ENCODE measurements at regions not wholly inside any gene's neighbourhood (a gene's known extent, or its start where the extent isn't known, plus 50 kb on each side); places are given as distances from the start of the nearest gene placed in this dataset.

DNA sequence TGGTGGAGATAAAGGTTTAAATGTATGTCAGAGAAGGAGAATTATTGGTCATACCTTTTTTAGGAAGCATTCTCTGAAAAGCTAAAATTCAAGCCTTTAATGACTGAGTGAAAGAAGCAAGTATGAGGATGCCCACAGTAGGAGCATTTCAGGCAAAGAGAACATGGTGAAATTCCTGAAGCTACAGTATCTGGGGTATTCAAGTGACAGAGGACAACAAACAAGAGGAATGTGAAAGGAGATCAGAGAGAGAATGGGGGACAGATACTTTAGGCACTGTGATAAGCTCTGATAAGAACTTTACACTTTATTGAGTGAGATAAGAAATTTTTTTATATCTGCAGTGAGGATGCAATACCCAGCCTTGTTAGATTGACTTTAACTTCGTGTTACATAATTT is 621.3 kb upstream of the AGA start:
- Mint-ChIP-seq H3K27me3 (no peaks in the 10 kb centered on the region), H3K27ac (ENCODE audit: low read depth) (no peak overlapping the region), H3K36me3 (ENCODE audit: insufficient read depth) (no peaks in the 10 kb centered on the region), H3K4me1 (no peaks in the 10 kb centered on the region), H3K9me3 (peaks cover 8% of the 10 kb centered on the region), H3K4me3 (no peak overlapping the region)
- no peak for DNase-seq (ENCODE audit: low spot score in 2 of 2)
- no peak for ATAC-seq (replicated peaks; ENCODE audit: extremely low read depth, poor library complexity, severe bottlenecking)

- no peak for ATAC-seq (replicated peaks; ENCODE audit: extremely low read depth, poor library complexity, severe bottlenecking)
- Mint-ChIP-seq H3K4me1 (no peaks in the 10 kb centered on the region), H3K27ac (ENCODE audit: low read depth) (no peak overlapping the region), H3K4me3 (no peak overlapping the region), H3K36me3 (ENCODE audit: insufficient read depth) (peaks cover 1% of the 10 kb centered on the region), H3K9me3 (peaks cover 8% of the 10 kb centered on the region), H3K27me3 (no peaks in the 10 kb centered on the region)
- DNase-seq (ENCODE audit: low spot score in 2 of 2): no peak
Observed at GRCh38 chr4:178066338-178066941, 624.2 kb upstream of the AGA start.

DNA sequence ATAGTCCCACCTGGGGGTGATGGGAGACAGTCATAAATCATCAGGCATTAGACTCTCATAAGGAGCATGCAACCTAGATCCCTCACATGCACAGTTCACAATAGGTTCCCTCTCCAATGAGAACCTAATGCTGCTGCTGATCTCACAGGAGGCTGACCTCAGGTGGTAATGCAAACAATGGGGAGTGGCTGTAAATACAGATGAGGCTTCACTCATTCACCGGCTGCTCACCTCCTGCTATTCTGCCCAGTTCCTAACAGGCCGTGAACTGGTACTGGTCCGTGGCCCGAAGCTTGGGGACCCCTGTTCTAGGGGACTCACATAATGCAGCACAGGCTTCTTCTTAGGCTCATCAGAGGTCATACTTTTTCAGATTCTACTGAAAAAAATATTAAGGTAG is 625.9 kb upstream of the AGA start:
- DNase-seq (ENCODE audit: low spot score in 2 of 2): no peak
- H3K9me3 Mint-ChIP-seq: peaks cover 8% of the 10 kb centered on the region
- H3K4me1 Mint-ChIP-seq: no peaks in the 10 kb centered on the region
- no peak overlapping the region for H3K27ac Mint-ChIP-seq (ENCODE audit: low read depth)
- no peaks in the 10 kb centered on the region for H3K27me3 Mint-ChIP-seq
- H3K36me3 Mint-ChIP-seq (ENCODE audit: insufficient read depth): peaks cover 1% of the 10 kb centered on the region
- ATAC-seq (replicated peaks; ENCODE audit: extremely low read depth, poor library complexity, severe bottlenecking): no peak
- H3K4me3 Mint-ChIP-seq: no peak overlapping the region

DNA sequence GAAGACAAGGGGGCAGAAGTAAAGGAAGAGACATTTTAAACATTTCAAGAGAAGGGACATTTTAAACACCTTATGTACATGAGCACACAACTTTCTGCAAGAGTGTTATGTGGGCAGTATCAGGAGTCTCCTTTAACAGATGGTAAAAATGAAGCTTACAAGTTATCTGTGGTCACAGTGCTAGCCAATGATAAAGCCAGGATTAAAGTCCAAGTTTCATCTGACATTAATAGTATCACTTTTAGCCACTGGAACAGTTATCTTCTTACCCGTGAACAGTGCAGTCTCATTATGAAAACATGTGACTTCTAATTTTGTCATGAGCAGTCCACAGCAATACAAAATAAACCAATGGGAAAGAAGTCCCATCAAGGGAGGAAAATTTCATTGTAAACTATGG is 627.9 kb upstream of the AGA start:
- Mint-ChIP-seq H3K4me3 (no peak overlapping the region), H3K4me1 (no peaks in the 10 kb centered on the region), H3K27me3 (no peaks in the 10 kb centered on the region), H3K9me3 (no peaks in the 10 kb centered on the region), H3K36me3 (ENCODE audit: insufficient read depth) (peaks cover 1% of the 10 kb centered on the region), H3K27ac (ENCODE audit: low read depth) (no peak overlapping the region)
- DNase-seq (ENCODE audit: low spot score in 2 of 2) (no peak), ATAC-seq (replicated peaks; ENCODE audit: extremely low read depth, poor library complexity, severe bottlenecking) (no peak)

- H3K9me3 Mint-ChIP-seq: peaks cover 15% of the 10 kb centered on the region
- no peak overlapping the region for H3K27ac Mint-ChIP-seq (ENCODE audit: low read depth)
- H3K4me1 Mint-ChIP-seq: no peaks in the 10 kb centered on the region
- no peak for ATAC-seq (replicated peaks; ENCODE audit: extremely low read depth, poor library complexity, severe bottlenecking)
- no peaks in the 10 kb centered on the region for H3K27me3 Mint-ChIP-seq
- H3K4me3 Mint-ChIP-seq: no peak overlapping the region
- no peak for DNase-seq (ENCODE audit: low spot score in 2 of 2)
- no peaks in the 10 kb centered on the region for H3K36me3 Mint-ChIP-seq (ENCODE audit: insufficient read depth)
Observed at GRCh38 chr4:178080312-178080711, 638.1 kb upstream of the AGA start.

DNA sequence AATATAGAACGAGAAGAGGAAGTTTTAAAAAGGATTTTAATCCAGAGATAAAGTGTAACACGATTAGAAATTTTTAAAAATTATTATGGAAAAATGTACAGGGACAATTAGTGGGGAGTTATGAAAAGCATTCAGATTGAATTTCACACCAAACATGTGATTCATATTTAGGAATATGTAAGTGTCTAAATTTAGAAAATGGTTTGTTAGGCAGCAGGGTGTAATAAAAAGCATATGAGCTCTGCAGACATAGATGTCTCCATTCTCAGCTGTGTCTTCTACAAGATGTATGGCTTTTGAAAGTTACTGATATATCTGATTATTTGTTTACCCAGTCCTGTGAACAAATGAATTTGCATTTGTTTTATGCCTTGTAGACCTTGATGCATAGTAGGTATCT is 638.9 kb upstream of the AGA start:
- H3K27ac Mint-ChIP-seq (ENCODE audit: low read depth): no peak overlapping the region
- no peak for ATAC-seq (replicated peaks; ENCODE audit: extremely low read depth, poor library complexity, severe bottlenecking)
- no peaks in the 10 kb centered on the region for H3K27me3 Mint-ChIP-seq
- H3K9me3 Mint-ChIP-seq: peaks cover 19% of the 10 kb centered on the region
- no peak for DNase-seq (ENCODE audit: low spot score in 2 of 2)
- H3K36me3 Mint-ChIP-seq (ENCODE audit: insufficient read depth): no peaks in the 10 kb centered on the region
- H3K4me3 Mint-ChIP-seq: no peak overlapping the region
- no peaks in the 10 kb centered on the region for H3K4me1 Mint-ChIP-seq

DNA sequence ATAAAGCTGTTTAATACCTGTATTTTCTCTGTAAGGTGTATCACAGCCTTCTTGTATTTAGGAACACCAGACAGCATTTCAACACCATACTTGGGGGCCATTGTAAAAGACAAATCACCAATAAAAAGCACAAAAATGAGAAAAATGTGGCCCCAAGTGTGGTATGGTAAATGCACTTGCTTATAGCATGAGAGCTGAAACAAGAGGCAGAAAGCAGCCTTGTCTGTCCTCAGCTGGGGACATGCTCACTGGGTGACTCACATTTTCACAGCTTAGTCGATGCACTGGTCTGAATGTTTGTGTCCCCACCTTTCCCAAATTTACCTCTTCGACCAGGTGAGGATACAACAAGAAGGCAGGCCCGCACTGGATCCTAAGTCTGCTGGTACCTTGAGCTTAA is 639.7 kb upstream of the AGA start:
- DNase-seq (ENCODE audit: low spot score in 2 of 2): no peak
- ATAC-seq (replicated peaks; ENCODE audit: extremely low read depth, poor library complexity, severe bottlenecking): no peak
- Mint-ChIP-seq H3K4me1 (no peaks in the 10 kb centered on the region), H3K27ac (ENCODE audit: low read depth) (no peak overlapping the region), H3K27me3 (no peaks in the 10 kb centered on the region), H3K9me3 (peaks cover 24% of the 10 kb centered on the region), H3K4me3 (no peak overlapping the region), H3K36me3 (ENCODE audit: insufficient read depth) (no peaks in the 10 kb centered on the region)

DNA sequence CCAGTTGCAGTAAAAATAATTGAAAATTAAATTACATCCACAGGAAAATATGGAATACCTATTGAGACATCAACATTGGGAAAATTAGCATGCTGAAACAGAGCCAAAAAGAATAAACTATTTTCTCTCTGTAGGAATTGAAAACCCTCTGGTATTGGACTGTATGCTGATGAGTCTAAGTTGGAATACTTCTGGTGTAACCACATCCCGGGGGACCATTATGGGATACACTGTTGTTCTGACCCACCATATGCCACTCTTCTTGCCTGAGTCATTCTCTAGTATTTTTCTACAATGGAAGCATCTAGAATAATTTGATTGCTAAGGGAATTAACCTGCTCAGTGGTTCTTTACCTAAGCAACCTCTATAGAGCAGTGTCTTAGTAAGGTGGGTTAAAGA is 640.7 kb upstream of the AGA start:
- Mint-ChIP-seq H3K4me1 (no peaks in the 10 kb centered on the region), H3K27ac (ENCODE audit: low read depth) (no peak overlapping the region), H3K36me3 (ENCODE audit: insufficient read depth) (no peaks in the 10 kb centered on the region), H3K4me3 (no peak overlapping the region), H3K27me3 (no peaks in the 10 kb centered on the region), H3K9me3 (peaks cover 24% of the 10 kb centered on the region)
- no peak for ATAC-seq (replicated peaks; ENCODE audit: extremely low read depth, poor library complexity, severe bottlenecking)
- DNase-seq (ENCODE audit: low spot score in 2 of 2): no peak

GRCh38 chr4:178083968-178084367 is 641.7 kb upstream of the AGA start:
- H3K4me3 Mint-ChIP-seq: no peak overlapping the region
- DNase-seq (ENCODE audit: low spot score in 2 of 2): no peak
- peaks cover 30% of the 10 kb centered on the region for H3K9me3 Mint-ChIP-seq
- no peaks in the 10 kb centered on the region for H3K4me1 Mint-ChIP-seq
- no peaks in the 10 kb centered on the region for H3K27me3 Mint-ChIP-seq
- no peak for ATAC-seq (replicated peaks; ENCODE audit: extremely low read depth, poor library complexity, severe bottlenecking)
- no peaks in the 10 kb centered on the region for H3K36me3 Mint-ChIP-seq (ENCODE audit: insufficient read depth)
- no peak overlapping the region for H3K27ac Mint-ChIP-seq (ENCODE audit: low read depth)

- Mint-ChIP-seq H3K4me3 (no peak overlapping the region), H3K9me3 (peaks cover 28% of the 10 kb centered on the region), H3K27me3 (no peaks in the 10 kb centered on the region), H3K4me1 (no peaks in the 10 kb centered on the region), H3K36me3 (ENCODE audit: insufficient read depth) (no peaks in the 10 kb centered on the region), H3K27ac (ENCODE audit: low read depth) (no peak overlapping the region)
- DNase-seq (ENCODE audit: low spot score in 2 of 2) (no peak), ATAC-seq (replicated peaks; ENCODE audit: extremely low read depth, poor library complexity, severe bottlenecking) (no peak)
Observed at GRCh38 chr4:178086320-178086719, 644.1 kb upstream of the AGA start.

GRCh38 chr4:178090640-178091411 is 648.6 kb upstream of the AGA start:
- H3K27ac Mint-ChIP-seq (ENCODE audit: low read depth): no peak overlapping the region
- H3K4me1 Mint-ChIP-seq: no peaks in the 10 kb centered on the region
- DNase-seq (ENCODE audit: low spot score in 2 of 2) (no peak), ATAC-seq (replicated peaks; ENCODE audit: extremely low read depth, poor library complexity, severe bottlenecking) (no peak)
- no peaks in the 10 kb centered on the region for H3K27me3 Mint-ChIP-seq
- H3K4me3 Mint-ChIP-seq: no peak overlapping the region
- H3K9me3 Mint-ChIP-seq: peaks cover 24% of the 10 kb centered on the region
- H3K36me3 Mint-ChIP-seq (ENCODE audit: insufficient read depth): no peaks in the 10 kb centered on the region

DNA sequence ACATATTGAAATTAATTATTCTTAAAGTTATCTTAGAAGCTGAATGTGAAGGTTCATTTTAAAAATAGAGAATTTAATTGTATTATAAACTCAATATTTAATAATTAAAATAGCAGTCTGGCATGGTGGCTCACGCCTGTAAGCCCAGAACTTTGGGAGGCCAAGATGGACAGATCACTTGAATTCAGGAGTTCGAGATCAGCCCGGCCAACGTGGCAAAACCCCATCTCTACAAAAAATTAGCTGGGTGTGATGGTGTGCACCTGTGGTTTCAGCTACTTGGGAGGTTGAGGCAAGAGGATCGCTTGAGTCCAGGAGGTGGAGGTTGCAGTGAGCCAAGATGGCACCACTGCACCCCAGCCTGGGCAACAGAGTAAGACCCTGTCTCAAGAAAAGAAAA is 659.9 kb upstream of the AGA start:
- Mint-ChIP-seq H3K27me3 (no peaks in the 10 kb centered on the region), H3K36me3 (ENCODE audit: insufficient read depth) (peaks cover 3% of the 10 kb centered on the region), H3K4me1 (no peaks in the 10 kb centered on the region), H3K27ac (ENCODE audit: low read depth) (no peak overlapping the region), H3K4me3 (no peak overlapping the region), H3K9me3 (peaks cover 13% of the 10 kb centered on the region)
- DNase-seq (ENCODE audit: low spot score in 2 of 2) (no peak), ATAC-seq (replicated peaks; ENCODE audit: extremely low read depth, poor library complexity, severe bottlenecking) (no peak)

GRCh38 chr4:178105242-178105641 is 663.0 kb upstream of the AGA start:
- Mint-ChIP-seq H3K27me3 (no peaks in the 10 kb centered on the region), H3K4me1 (no peaks in the 10 kb centered on the region), H3K9me3 (peaks cover 20% of the 10 kb centered on the region), H3K36me3 (ENCODE audit: insufficient read depth) (peaks cover 3% of the 10 kb centered on the region), H3K27ac (ENCODE audit: low read depth) (no peak overlapping the region), H3K4me3 (no peak overlapping the region)
- ATAC-seq (replicated peaks; ENCODE audit: extremely low read depth, poor library complexity, severe bottlenecking) (no peak), DNase-seq (ENCODE audit: low spot score in 2 of 2) (no peak)

All from central memory CD8-positive, alpha-beta T cell (primary cell).